ENCODE measurements at regions not wholly inside any gene's neighbourhood (a gene's known extent, or its start where the extent isn't known, plus 50 kb on each side); places are given as distances from the start of the nearest gene placed in this dataset.

DNA sequence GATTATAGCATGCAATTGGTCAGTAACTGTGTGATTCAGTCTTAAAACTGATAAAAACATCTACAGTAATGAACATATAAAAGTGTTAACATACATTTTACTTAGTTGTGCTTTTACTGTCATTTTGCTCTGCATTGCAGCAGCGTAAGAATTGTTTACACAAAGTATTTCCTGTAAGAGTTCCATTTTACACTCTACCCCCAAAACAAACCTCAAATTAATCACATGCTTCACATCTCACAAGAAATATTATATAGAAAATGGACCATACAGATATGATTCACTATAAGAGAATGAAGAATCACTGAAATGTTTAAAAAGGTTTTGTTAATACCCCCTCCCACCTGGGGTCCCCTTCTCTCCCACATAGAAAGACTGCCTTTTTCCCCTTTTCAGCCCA lies 225.9 kb upstream of the LRRN1 start:
- Histone ChIP-seq H3K9ac (no peak overlapping the region), H3K36me3 (no peaks in the 10 kb centered on the region), H3K4me1 (peaks cover 0 to 11% (median 3%) of the 10 kb centered on the region in 10 experiments; a peak in 5 of 20 replicates), H4K20me1 (no peaks in the 10 kb centered on the region), H3K27ac (no peak overlapping the region), H3K9me3 (replicated peaks in 1 of 11) (no peaks in the 10 kb centered on the region), H3K4me2 (peak overlapping the region in 4 of 11 experiments; percentile 24 to 42 (median 25); a peak in 6 of 22 replicates), H3K4me3 (no peak overlapping the region), H3K27me3 (no peaks in the 10 kb centered on the region)
- no peak for TF ChIP-seq Cebpa-rat (IDR thresholded peaks at IDR 0.05)

DNA sequence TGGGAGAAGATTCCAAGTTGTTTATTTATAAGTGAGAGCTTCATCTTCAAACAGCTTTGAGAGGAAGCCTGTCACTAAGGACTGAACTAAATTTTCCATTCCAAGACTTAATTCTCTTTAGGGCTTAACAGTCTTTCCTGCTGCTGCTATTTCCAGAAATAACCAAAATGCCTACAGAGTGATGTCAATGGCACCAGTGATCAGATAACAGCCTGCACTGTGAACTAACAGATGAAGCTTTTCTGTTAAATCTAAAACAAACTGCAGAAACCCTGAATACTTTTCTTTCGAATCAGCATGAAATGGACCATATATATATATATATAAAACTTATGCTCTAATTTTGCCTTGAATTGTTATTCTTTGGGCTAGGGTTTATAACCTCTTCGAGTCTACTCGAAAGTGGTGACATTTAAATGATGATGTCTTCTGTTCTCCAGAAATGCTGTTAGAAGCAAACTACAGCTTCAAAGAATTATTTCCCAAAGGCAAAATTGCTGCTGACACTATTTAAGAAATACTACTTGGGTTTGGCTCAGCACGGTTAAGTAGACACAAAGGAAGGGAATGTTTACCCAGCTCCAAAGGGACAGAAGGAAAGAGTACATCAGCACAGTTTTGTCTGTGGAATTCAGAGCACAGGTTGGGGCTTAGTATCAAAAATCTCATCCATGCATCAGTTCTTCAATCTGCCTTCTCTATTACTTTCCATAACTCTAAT lies 238.5 kb upstream of the LRRN1 start:
- H3K9ac ChIP-seq: no peak overlapping the region
- H3K36me3 ChIP-seq: no peaks in the 10 kb centered on the region
- no peaks in the 10 kb centered on the region for H3K4me1 ChIP-seq
- H3K27ac ChIP-seq: no peak overlapping the region
- H3K27me3 ChIP-seq: no peaks in the 10 kb centered on the region
- no peaks in the 10 kb centered on the region for H4K20me1 ChIP-seq
- no peak overlapping the region for H3K4me2 ChIP-seq
- H3K9me3 ChIP-seq (replicated peaks in 1 of 11): no peaks in the 10 kb centered on the region; a peak in 1 of 22 replicates
- H3K4me3 ChIP-seq: no peak overlapping the region
- TF ChIP-seq Cebpa-rat (IDR thresholded peaks at IDR 0.05): no peak

DNA sequence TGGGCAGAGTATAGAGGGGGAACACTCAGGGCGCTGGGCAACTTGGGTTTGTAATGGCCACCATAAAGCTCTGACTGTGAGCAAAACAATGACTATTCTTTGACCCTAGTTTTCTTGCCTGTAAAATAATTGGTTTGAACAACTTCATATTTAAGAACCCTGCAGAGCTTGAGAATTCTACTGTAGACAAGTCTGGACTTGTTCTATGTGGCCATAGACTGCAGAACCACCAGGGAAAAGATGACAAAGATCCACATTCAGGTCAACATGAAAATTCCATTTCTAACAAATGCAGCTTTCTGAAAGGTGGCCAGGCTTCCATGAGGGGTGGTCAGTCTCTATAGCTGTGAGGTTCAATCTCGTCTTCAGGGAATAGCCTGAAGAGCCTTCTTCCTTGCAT lies 239.4 kb upstream of the LRRN1 start:
- Histone ChIP-seq H3K9me3 (replicated peaks in 1 of 11) (no peaks in the 10 kb centered on the region; a peak in 1 of 22 replicates), H3K27ac (no peak overlapping the region), H4K20me1 (no peaks in the 10 kb centered on the region), H3K9ac (no peak overlapping the region), H3K27me3 (no peaks in the 10 kb centered on the region), H3K36me3 (no peaks in the 10 kb centered on the region), H3K4me2 (no peak overlapping the region), H3K4me3 (no peak overlapping the region), H3K4me1 (no peaks in the 10 kb centered on the region)
- no peak for TF ChIP-seq Cebpa-rat (IDR thresholded peaks at IDR 0.05)

DNA sequence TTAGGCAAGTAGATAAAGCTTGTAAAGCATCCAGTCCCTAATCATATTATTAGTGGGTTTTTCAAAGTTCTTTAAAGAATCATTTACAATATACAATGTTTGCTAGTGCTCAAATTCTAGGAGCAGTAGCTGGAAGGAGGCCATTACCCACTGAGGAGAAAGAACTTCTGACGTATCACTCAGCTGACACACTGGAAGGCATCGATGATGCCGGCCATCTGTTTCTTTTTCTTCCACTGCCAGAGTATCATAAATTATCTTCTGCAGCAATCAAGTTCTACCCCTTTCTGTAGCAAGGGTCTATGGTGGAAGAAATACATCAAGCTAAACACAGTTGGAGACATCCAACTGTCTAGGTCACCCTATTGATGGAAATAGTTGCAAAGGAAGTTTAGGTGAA lies 243.2 kb upstream of the LRRN1 start:
- no peak for TF ChIP-seq Cebpa-rat (IDR thresholded peaks at IDR 0.05)
- H3K9me3 ChIP-seq (replicated peaks in 1 of 11): no peaks in the 10 kb centered on the region; a peak in 1 of 22 replicates
- H3K4me3 ChIP-seq: no peak overlapping the region
- H3K4me1 ChIP-seq: no peaks in the 10 kb centered on the region
- H3K9ac ChIP-seq: no peak overlapping the region
- H3K36me3 ChIP-seq: no peaks in the 10 kb centered on the region
- no peaks in the 10 kb centered on the region for H3K27me3 ChIP-seq
- H3K4me2 ChIP-seq: no peak overlapping the region
- no peak overlapping the region for H3K27ac ChIP-seq
- H4K20me1 ChIP-seq: no peaks in the 10 kb centered on the region

DNA sequence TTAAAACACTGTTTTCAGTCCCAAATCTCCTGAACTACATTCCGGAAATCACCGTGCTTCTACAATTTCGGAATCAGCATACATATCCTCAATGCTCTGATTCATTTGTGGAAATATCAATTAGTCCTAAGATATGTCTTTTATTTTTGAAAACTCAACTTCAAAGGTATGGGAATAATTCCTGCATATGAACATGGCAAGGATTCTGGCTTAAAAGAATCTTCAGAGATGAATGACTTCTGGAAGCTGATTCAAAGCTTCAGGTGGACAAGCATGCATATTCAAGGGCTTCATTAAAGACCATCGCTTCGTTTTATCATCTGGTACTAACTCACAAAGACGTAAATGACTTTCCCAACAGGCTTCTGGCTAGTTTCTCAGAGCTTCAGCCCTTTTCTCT lies 246.0 kb upstream of the LRRN1 start:
- Histone ChIP-seq H4K20me1 (no peaks in the 10 kb centered on the region), H3K9ac (no peak overlapping the region), H3K27ac (no peak overlapping the region), H3K36me3 (no peaks in the 10 kb centered on the region), H3K4me3 (no peak overlapping the region), H3K4me2 (no peak overlapping the region), H3K9me3 (replicated peaks in 1 of 11) (peaks cover 0 to 6% (median 0%) of the 10 kb centered on the region in 11 experiments; a peak in 6 of 22 replicates), H3K4me1 (no peaks in the 10 kb centered on the region), H3K27me3 (no peaks in the 10 kb centered on the region)
- TF ChIP-seq Cebpa-rat (IDR thresholded peaks at IDR 0.05): no peak

DNA sequence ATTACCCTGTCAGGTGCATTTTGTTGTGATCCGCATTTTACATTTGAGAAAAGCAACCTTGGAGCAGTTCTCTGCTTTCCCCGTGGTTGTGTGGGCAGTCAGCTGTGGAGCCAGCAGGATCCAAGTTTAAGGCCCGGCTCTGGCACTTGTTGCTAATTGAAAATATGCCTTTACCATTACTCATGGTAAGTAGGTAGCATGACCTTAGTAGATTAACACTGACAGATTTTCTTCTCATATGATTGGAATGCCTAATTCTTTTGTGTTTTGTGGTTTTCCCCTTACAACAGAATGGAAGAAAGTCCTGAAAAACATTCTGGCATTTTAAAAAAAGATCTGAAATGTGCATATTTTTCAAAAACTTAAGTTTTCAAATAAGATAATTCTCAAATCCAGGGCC lies 246.5 kb upstream of the LRRN1 start:
- Histone ChIP-seq H4K20me1 (no peaks in the 10 kb centered on the region), H3K4me3 (no peak overlapping the region), H3K9ac (no peak overlapping the region), H3K4me2 (no peak overlapping the region), H3K27me3 (no peaks in the 10 kb centered on the region), H3K9me3 (replicated peaks in 1 of 11) (peaks cover 0 to 6% (median 0%) of the 10 kb centered on the region in 11 experiments; a peak in 6 of 22 replicates), H3K27ac (no peak overlapping the region), H3K36me3 (no peaks in the 10 kb centered on the region), H3K4me1 (no peaks in the 10 kb centered on the region)
- no peak for TF ChIP-seq Cebpa-rat (IDR thresholded peaks at IDR 0.05)

DNA sequence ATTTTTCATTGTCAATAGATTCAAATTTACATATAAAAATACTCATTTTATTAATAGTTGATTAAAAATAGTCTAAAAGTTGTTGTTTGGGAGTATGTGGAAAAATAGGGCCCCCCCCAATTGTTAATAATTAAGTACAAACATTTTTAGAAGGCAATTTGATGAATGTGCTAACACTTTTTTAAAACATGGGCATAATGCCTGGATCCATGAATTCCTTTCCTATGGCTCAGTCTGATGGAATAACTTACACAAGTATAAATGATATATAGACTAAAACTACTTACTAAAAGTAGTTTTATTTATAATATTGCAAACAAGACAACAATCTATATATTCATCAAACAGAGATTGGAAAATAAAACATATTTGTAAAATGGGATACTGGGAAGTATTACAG lies 247.2 kb upstream of the LRRN1 start:
- Histone ChIP-seq H3K9ac (no peak overlapping the region), H3K9me3 (replicated peaks in 1 of 11) (peaks cover 0 to 6% (median 0%) of the 10 kb centered on the region in 11 experiments; a peak in 6 of 22 replicates), H3K4me3 (no peak overlapping the region), H3K4me1 (no peaks in the 10 kb centered on the region), H3K27me3 (no peaks in the 10 kb centered on the region), H3K4me2 (no peak overlapping the region), H3K27ac (no peak overlapping the region), H3K36me3 (no peaks in the 10 kb centered on the region), H4K20me1 (no peaks in the 10 kb centered on the region)
- TF ChIP-seq Cebpa-rat (IDR thresholded peaks at IDR 0.05): no peak

DNA sequence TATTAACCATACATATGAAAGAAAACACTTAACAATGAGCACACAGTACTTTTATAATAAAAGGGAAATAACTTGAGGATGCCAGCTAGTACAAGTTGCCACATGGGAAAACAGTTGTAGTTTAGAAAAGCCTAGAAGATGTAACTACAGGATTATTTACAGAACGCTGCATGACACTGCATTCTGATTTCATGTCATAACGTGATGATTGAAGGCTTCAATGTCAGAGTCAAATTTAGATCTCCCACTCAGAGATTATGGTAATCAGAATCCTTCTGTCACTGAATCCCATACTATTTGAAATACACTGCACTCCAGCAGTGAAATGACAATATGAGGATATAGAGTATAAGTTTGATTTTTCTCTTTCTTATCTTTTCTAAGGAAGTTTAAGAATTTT lies 253.9 kb upstream of the LRRN1 start:
- Histone ChIP-seq H3K36me3 (no peaks in the 10 kb centered on the region), H3K4me1 (no peaks in the 10 kb centered on the region), H3K9me3 (replicated peaks in 1 of 11) (peaks cover 0 to 6% (median 0%) of the 10 kb centered on the region in 11 experiments; a peak in 6 of 22 replicates), H3K27ac (no peak overlapping the region), H3K4me3 (no peak overlapping the region), H3K9ac (no peak overlapping the region), H3K27me3 (no peaks in the 10 kb centered on the region), H3K4me2 (no peak overlapping the region), H4K20me1 (no peaks in the 10 kb centered on the region)
- no peak for TF ChIP-seq Cebpa-rat (IDR thresholded peaks at IDR 0.05)

DNA sequence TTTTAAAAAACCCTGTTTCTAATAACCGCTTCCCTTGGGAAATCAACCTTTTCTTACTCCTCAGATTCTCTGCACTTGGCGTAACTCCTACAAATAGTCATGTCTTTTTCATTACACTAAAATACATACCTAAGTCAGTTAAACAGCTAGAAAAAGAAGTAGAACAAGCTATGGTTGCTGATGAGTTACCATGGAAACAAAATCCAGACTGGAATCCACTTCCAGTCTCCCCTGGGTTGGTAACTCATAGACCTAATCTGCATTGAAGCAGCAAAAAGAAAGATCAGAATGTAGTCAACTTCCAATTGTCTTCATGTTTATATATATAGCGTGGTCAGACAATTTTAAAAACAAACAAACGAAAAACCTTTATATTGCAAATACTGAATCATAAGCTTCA lies 260.8 kb upstream of the LRRN1 start:
- Histone ChIP-seq H3K27me3 (no peaks in the 10 kb centered on the region), H3K4me2 (no peak overlapping the region), H3K4me3 (no peak overlapping the region), H3K27ac (no peak overlapping the region), H3K36me3 (no peaks in the 10 kb centered on the region), H3K9me3 (replicated peaks in 1 of 11) (no peaks in the 10 kb centered on the region), H4K20me1 (no peaks in the 10 kb centered on the region), H3K9ac (no peak overlapping the region), H3K4me1 (no peaks in the 10 kb centered on the region)
- no peak for TF ChIP-seq Cebpa-rat (IDR thresholded peaks at IDR 0.05)

DNA sequence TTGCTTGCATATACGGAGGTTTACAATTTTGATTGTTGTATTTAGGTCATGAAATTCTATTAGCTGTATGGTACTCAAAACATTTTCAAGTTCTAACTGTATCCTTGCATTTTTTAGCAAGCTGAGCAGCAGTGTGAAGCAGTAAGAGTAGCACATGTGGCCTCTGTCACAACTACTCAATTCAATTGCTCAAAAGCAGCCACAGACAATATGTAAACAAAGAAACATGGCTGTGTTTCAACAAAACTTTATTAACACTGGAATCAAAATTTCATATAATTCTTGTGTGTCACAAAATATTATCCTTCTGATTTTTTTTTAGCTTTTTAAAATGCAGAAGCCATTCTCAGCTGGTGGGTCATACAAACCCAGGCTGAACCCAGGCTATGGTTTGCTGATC lies 266.7 kb upstream of the LRRN1 start:
- Histone ChIP-seq H4K20me1 (no peaks in the 10 kb centered on the region), H3K36me3 (no peaks in the 10 kb centered on the region), H3K4me1 (no peaks in the 10 kb centered on the region), H3K4me2 (no peak overlapping the region), H3K9me3 (replicated peaks in 1 of 11) (no peaks in the 10 kb centered on the region), H3K27me3 (no peaks in the 10 kb centered on the region), H3K27ac (no peak overlapping the region), H3K9ac (no peak overlapping the region), H3K4me3 (no peak overlapping the region)
- TF ChIP-seq Cebpa-rat (IDR thresholded peaks at IDR 0.05): no peak
